ENCODE measurements at regions not wholly inside any gene's neighbourhood (a gene's known extent, or its start where the extent isn't known, plus 50 kb on each side); places are given as distances from the start of the nearest gene placed in this dataset.

DNA sequence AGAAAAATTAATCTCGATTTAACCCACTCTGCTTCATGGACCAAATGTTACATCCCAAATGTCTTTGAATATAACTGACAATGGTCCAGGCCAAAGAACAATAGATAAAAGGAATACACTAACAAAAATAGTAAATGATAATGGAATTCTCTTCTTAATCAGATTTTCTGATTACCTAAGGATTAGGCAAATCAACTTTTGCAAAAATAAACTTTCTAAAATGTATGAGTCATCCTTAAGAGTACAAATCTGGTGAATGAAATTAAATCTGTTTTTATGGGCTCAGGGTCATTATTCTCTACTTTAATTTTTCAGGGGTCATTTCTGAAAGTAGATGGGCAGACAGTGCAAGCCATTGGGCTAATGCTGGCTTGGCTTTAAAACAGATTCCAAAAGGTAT, 102.1 kb upstream of the FAM13C start:
- Histone ChIP-seq H3K27me3 (no peaks in the 10 kb centered on the region), H3K9ac (no peak overlapping the region), H3K4me2 (no peak overlapping the region), H3K4me1 (no peaks in the 10 kb centered on the region), H4K20me1 (no peaks in the 10 kb centered on the region), H3K27ac (no peak overlapping the region), H3K36me3 (no peaks in the 10 kb centered on the region), H3K4me3 (no peak overlapping the region), H3K9me3 (no peaks in the 10 kb centered on the region)
- no peak for TF ChIP-seq Cebpa-rat (IDR thresholded peaks at IDR 0.05)

DNA sequence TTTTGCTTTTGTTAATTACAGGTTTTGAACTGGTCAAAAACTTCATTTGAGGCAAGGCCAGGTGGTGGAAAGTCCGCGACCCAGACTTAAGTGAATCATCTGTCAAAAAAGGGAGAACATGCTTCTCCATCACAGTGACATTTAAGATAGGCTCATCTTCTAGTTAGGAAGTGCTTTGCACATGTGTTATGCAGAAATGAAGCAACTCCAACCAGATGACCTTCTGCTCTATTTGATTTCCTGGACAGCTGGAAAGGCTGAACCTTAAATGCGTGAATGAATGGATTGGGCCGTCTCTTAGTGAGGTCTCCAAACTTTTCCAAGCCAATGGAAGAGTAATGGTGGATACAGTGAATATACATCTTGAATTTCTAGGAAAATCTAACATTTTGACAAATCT, 101.6 kb upstream of the FAM13C start:
- Histone ChIP-seq H3K9me3 (no peaks in the 10 kb centered on the region), H3K4me1 (no peaks in the 10 kb centered on the region), H3K9ac (no peak overlapping the region), H3K27ac (no peak overlapping the region), H4K20me1 (no peaks in the 10 kb centered on the region), H3K36me3 (no peaks in the 10 kb centered on the region), H3K4me3 (no peak overlapping the region), H3K4me2 (no peak overlapping the region), H3K27me3 (no peaks in the 10 kb centered on the region)
- no peak for TF ChIP-seq Cebpa-rat (IDR thresholded peaks at IDR 0.05)

DNA sequence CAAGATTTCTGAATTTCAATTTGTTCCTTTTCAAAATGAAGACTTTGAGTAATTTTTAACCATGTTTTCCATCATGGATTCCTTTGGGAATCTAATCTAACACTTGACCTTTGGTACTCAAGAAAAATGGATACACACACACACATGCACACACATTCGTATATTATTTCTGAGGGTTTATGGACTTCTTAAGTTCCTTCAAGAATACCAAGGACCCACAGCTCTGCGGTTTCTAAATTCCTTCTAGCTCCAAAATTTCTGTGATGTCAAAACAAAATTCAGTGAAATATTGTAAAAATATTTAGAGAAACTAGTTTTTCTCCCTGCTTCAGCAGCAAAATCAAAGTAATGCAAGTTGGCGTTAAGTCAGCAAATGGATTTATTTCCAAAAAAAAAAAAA, 98.3 kb upstream of the FAM13C start:
- Histone ChIP-seq H3K9me3 (no peaks in the 10 kb centered on the region), H3K36me3 (no peaks in the 10 kb centered on the region), H3K27me3 (no peaks in the 10 kb centered on the region), H4K20me1 (no peaks in the 10 kb centered on the region), H3K9ac (no peak overlapping the region), H3K4me2 (no peak overlapping the region), H3K4me3 (no peak overlapping the region), H3K4me1 (no peaks in the 10 kb centered on the region), H3K27ac (no peak overlapping the region)
- no peak for TF ChIP-seq Cebpa-rat (IDR thresholded peaks at IDR 0.05)

DNA sequence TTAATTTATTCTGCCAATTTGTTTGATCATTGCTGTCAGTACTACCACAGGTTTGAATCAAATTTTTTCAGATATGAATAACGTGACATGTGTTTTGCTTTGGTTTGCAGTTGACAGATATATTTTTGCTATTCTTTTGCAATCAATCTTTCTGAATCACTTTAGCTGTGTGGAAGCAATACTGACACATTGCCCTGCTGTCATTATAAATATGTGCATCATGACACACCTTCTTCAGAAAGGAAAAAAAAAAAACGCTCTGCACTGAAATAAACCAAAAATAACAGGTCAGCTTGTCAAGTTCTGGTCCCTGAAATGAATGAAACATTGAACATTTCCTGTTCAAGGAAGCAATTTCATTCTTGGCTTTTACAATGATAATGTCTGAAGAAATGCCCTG, 93.8 kb upstream of the FAM13C start:
- Histone ChIP-seq H3K4me2 (no peak overlapping the region), H3K4me1 (no peaks in the 10 kb centered on the region), H3K27ac (no peak overlapping the region), H3K9ac (no peak overlapping the region), H3K9me3 (no peaks in the 10 kb centered on the region), H3K27me3 (no peaks in the 10 kb centered on the region), H3K36me3 (no peaks in the 10 kb centered on the region), H4K20me1 (no peaks in the 10 kb centered on the region), H3K4me3 (no peak overlapping the region)
- no peak for TF ChIP-seq Cebpa-rat (IDR thresholded peaks at IDR 0.05)

DNA sequence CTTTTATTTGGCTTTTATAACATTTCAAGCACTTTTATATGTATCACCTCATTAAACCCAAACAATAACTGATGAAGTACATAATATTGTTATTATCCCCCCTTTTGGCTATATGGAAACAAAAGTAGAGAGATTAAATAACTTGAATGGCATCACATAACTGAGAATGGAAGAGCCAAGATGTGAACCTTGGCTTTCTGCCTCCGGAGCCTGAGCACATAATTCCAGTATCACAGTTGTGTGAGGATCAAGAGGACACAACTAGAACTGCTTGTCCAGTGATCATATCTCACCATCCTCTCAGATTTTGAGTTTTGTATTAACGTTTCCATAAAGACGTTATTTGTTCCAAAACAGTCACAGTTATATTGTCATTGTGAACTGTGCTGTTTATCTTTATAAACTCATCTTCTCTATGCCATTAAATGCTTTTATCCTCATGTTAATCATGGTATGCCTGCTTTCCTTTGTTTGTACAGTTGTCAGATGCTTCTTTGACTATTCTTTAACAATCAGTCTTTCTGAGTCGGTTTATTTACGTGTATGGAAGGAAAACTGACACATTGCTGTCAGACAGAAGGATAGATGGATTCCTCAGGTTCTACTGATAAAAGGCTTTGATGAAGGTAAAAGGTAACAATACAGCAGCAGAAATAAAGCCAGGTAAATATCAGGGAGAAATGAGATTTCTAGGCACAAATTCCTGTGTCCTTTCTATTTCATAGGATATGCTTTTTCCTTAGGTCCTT, 92.0 kb upstream of the FAM13C start:
- H3K4me3 ChIP-seq, result no peak overlapping the region
- H3K4me2 ChIP-seq, result no peak overlapping the region
- H3K36me3 ChIP-seq, result no peaks in the 10 kb centered on the region
- H3K27ac ChIP-seq, result no peak overlapping the region
- H3K4me1 ChIP-seq, result no peaks in the 10 kb centered on the region
- H4K20me1 ChIP-seq, result no peaks in the 10 kb centered on the region
- no peak for TF ChIP-seq Cebpa-rat (IDR thresholded peaks at IDR 0.05)
- no peaks in the 10 kb centered on the region for H3K9me3 ChIP-seq
- no peak overlapping the region for H3K9ac ChIP-seq
- H3K27me3 ChIP-seq, result no peaks in the 10 kb centered on the region

DNA sequence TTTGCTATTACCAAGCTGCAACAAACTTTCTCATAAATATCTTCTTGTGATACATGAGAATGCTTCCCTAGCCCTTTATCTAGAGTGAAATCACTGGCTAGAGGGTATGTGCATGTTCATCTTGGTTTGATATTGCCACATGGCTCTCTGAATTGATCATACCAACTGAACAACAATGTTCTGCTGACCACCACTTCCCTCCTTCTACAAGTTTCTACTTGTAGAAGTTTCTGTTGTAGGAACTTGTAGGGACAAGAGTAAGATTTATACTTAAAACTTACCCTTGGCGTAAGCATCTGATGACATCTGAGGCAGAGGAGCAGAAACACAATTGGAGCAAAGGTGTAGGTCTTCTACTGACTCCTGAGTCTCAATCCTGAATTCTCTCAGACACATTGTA, 86.3 kb upstream of the FAM13C start:
- H3K9ac ChIP-seq, result no peak overlapping the region
- no peak overlapping the region for H3K4me2 ChIP-seq
- no peaks in the 10 kb centered on the region for H3K36me3 ChIP-seq
- no peak overlapping the region for H3K4me3 ChIP-seq
- H3K27me3 ChIP-seq, result no peaks in the 10 kb centered on the region
- no peak overlapping the region for H3K27ac ChIP-seq
- TF ChIP-seq Cebpa-rat (IDR thresholded peaks at IDR 0.05), result no peak
- H4K20me1 ChIP-seq, result no peaks in the 10 kb centered on the region
- no peaks in the 10 kb centered on the region for H3K4me1 ChIP-seq
- H3K9me3 ChIP-seq, result no peaks in the 10 kb centered on the region

DNA sequence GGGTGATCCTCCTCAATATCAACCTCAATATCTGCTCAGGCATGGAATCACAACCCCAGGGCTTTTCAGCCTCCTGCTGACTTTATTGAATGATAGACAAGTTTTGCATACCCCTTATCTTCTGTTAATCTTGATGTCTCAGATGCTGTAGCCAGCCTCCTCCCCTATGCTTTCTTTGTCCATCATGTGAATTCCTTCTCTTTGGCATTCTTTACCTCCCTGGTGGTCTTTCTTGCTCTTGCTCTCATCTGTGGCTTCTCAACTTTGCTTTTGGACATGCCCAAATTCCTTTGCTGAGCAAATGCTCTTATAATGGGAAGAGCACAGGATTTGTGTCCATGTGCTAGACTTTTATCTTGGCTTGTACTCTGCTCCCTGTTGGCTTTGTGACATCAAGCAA, 73.4 kb upstream of the FAM13C start:
- Histone ChIP-seq H3K9me3 (peaks cover 12% of the 10 kb centered on the region), H3K27ac (no peak overlapping the region), H3K4me3 (no peak overlapping the region), H3K4me2 (no peak overlapping the region), H4K20me1 (no peaks in the 10 kb centered on the region), H3K27me3 (no peaks in the 10 kb centered on the region), H3K36me3 (no peaks in the 10 kb centered on the region), H3K9ac (no peak overlapping the region), H3K4me1 (no peaks in the 10 kb centered on the region)
- TF ChIP-seq Cebpa-rat (IDR thresholded peaks at IDR 0.05), result no peak

DNA sequence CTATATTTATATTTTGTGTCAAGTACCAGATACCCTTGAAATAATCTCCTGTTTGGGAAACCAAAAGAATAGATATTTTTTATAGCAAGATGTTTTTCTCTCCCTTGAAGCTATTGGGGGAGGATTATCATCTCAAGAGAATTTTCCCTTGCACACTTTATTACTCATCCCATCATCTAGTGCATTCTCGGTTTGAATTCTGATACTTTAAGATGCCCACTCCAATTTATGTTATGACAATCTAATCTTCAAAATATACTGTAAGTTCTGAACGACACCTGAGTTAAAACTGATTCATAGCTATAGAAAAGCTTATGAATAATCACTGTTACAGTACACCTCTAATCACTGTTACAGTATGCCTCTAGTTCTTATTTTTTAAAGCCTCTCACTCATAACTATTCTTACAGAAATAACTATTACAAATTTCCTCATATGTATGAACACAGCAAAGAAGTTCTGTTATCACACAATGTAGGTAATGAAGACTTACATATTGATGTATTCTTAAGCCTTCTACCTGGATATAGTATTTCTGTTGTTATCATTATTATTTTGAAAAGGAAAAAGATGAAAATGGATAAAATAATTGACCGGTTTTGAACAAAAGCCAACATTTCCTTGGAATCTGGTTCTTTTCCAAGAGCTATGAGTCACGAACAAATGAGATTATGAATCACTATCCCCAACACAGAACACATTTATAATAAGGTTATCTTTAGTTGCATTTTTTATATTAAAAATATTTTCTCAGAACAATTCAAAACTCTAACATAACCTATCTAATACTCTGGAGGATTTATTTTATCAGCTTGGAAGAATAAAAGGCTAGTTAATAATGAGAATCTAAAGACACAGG, 72.3 kb upstream of the FAM13C start:
- Histone ChIP-seq H3K27ac (no peak overlapping the region), H3K4me2 (no peak overlapping the region), H3K4me3 (no peak overlapping the region), H3K9me3 (peaks cover 12% of the 10 kb centered on the region), H3K27me3 (no peaks in the 10 kb centered on the region), H4K20me1 (no peaks in the 10 kb centered on the region), H3K9ac (no peak overlapping the region), H3K4me1 (no peaks in the 10 kb centered on the region), H3K36me3 (no peaks in the 10 kb centered on the region)
- no peak for TF ChIP-seq Cebpa-rat (IDR thresholded peaks at IDR 0.05)

DNA sequence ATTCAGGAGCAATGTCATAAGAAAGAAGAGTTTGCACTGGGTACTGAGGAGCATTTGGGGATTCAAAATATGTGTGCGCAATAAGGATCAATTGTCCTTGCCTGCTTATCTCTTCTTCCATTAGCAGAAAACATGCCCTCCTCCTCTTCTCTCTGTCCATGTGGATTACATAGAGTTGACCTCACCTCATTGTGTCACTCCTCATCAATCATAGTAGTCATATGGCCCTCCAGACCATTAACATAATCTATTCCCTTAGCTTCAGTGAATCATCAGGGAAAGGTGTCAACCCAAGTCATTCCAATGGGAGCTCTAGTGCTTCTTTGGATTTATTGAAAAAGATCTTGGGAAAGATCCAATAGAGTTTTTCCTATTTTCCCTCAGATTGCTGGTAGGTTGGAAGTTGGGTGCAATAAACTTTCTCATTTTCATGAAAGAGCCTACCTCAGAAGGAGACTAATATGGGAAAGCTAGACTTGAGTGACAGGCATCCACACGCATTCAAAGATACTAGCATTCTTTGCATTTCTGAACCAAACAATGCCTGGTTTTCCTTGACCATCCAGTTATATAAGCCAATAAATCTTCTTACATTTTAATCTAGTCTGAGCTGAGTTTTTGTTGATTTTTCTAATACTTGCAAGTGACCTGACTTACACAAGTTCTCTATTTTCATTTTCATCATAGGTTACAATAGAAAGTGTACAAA, 71.5 kb upstream of the FAM13C start:
- H3K9ac ChIP-seq, result no peak overlapping the region
- peaks cover 6% of the 10 kb centered on the region for H3K9me3 ChIP-seq
- H3K36me3 ChIP-seq, result no peaks in the 10 kb centered on the region
- TF ChIP-seq Cebpa-rat (IDR thresholded peaks at IDR 0.05), result no peak
- H3K4me3 ChIP-seq, result no peak overlapping the region
- no peak overlapping the region for H3K4me2 ChIP-seq
- no peaks in the 10 kb centered on the region for H3K27me3 ChIP-seq
- no peaks in the 10 kb centered on the region for H3K4me1 ChIP-seq
- no peaks in the 10 kb centered on the region for H4K20me1 ChIP-seq
- H3K27ac ChIP-seq, result no peak overlapping the region
